ENCODE measurements at regions not wholly inside any gene's neighbourhood (a gene's known extent, or its start where the extent isn't known, plus 50 kb on each side); places are given as distances from the start of the nearest gene placed in this dataset.

DNA sequence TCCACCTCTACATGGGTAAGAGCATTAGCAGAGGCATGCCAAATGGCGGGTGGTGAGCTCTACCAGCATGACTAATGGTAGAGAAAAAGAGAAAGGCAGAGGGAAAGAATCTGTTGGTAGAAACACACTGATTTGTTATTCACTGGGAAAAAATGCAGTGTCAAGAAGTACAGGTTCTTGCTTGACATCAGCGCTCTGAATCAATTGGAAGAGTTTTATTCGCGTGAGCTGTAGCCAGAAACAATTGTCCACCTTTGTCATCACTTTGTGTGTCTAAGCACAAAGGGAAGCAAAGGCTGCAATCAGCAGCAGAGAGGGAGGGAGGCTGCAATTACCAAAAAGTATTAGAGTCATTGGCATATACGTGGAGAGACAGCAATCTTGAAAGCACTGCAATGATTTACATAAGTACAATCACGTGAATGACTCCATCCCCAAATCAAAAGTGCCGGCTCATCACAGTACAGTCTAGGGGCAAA, 67.7 kb upstream of the HS3ST1 start:
- no peak for DNase-seq

DNA sequence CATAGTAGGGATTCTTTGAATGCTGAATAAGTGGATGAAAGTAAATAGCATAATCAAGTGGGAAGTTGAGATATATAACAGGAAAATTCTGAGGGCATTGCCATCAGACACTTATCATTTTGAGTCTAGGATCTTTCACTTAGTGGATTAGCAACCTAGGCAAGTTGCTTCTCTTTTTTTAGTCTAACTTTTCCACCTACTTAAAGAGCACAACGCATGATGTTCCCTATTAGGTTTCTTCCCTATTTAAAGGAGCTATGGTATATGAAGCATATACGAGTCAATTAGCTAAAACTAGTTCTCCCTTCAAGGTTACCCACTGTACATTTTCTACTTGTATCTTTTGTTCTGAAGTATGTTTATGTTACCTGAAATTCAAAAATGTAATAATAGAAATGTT, 67.1 kb upstream of the HS3ST1 start:
- no peak for DNase-seq

DNA sequence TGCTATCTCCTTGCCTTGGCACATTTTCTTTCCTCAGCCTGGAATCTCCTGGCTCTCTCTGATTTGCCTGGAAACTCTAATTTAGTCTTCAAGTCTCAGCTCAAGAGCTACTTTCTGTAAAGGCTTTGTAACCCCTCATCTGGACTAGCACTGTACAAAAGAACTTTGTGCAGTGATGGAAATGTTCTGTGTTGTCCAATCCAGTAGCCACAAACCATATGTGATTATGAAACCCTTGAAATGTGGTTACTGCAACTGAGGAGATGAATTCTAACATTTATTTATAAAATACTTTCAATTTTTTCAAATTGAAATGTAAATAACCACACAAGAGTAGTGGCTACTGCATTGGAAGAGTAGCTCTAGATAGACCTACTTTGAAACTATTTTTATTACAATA, 66.6 kb upstream of the HS3ST1 start:
- DNase-seq: no peak

GRCh38 chr4:11494232-11494631, 65.5 kb upstream of the HS3ST1 start:
- DNase-seq: no peak

GRCh38 chr4:11489453-11490083, 60.9 kb upstream of the HS3ST1 start:
- DNase-seq: no peak

DNA sequence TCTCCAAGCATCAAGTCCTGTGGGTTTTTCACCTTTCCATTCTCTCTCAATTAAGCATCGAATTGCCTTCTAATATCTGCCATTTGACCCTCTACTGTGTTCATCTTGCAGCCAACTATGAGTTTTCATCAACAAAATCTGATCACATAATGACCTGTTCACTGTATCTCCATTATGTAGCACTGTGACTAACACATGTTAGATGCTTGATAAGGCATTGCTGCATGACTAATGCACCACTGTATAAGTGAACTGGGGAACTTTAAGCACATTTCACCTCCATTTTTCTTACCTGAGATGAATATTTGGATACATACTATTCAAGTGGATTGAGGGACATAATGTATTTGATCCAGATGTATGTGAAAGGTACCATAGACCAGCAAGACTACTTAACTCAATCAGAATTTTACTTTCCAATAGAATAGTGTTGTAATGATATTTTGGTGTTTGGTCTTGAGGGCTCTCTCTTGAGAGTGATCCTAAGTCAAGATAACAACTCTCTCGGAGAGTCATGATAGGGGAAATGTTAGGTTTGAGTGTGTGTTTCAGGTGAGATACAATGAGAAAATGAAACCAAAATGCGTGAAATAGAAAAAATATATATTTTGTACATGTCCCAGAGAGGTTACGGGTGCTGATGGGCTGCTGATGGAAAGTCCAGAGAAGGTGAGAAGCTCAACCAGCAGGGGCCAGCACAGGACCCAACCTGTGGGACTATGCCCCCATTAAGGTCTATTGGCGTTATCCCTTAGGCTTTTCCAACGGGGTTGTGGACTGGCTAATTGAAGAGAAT, 60.2 kb upstream of the HS3ST1 start:
- no peak for DNase-seq

DNA sequence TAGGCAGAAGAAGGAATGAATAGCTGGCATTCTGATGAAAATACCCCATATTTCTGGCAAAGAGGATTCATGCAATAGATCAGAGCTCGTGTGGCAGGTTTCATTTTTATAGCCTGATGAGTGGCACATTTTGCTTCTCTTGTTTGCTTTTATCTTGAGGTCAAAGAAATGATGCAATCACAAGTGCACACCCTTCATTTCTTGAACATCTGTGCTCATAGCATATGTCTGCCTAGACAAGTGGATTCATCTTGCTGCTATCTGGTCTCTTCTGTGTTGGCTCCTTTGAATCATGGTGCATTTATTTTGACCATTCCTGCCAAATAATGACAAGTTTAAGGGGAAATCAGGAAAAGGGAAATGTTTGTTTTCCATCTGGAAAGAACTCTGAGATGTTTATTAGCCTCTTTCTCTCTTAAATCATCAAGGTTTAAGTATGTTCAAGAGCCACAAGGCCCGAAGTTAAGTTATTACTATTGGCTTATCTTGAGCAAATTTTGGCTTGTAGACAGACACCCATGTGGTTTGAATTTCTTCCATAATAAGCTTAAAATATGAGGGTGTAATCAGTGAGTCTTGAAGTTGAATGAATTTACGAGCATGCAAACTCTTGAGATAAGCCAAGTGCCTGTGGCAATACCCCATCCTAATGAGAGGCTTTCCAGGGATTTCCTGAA, 59.3 kb upstream of the HS3ST1 start:
- no peak for DNase-seq

GRCh38 chr4:11487139-11487538, 58.4 kb upstream of the HS3ST1 start:
- DNase-seq: no peak

DNA sequence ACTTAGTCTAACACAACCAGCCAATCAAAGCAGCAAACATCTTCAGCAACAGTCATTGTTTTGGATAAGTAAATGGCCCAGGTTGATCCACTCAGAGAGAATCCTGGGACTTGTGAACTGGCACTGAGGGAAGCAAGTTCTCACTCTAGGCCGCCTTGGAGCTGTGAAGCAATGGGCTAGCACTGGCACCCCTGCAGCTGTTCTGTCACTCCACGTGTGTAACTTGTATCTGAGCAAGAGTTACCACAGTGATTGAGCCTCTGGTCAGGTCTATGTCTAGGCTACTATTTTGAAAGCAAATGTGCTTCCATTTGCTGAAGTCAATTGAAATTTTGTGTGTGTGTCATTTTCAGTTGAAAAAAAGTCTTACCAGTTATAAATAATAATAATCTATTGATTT, 57.2 kb upstream of the HS3ST1 start:
- DNase-seq: no peak

DNA sequence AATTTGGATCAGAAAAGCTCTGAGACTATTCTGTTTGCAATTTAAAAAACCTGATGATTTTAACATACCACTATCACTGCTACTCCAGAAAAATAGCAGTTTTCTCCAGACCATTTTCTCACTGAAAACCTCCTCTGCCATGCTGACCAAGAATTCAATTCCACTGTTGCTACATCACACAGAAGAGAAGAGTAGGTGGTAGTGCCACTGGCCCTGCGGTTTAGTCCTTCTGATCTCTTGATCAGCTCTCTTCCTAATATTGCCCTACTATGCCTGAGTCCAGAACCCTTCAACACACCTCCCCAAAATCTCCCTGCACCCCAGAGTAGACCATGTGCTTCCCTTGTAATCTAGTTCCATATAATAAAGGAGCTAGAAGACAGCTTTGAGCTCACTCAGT, 55.8 kb upstream of the HS3ST1 start:
- DNase-seq: no peak

- peak; percentile 85 for DNase-seq
Measured at GRCh38 chr4:11483046-11483445, 54.4 kb upstream of the HS3ST1 start.

DNA sequence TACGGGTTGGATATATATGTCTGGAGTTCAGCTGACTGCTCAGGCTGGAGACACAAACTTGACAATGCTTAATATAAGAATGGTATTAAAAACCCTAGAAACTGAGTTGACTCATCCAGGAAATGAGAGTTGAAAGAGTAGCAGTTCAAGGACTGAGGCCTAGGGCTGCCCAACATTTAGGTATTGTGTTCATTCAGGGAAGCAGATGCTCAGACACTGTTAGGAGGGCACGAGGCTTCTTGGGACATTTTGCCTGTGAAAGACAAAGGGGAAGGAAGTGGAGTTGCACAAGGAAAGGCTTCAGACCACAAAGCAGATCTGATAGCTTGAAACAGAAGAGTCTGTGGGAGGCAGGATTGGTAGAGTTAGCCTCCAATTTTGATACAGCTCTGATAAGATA, 52.0 kb upstream of the HS3ST1 start:
- peak; percentile 89 for DNase-seq
